GM19372 (cell line): ENCODE measurements at regions not wholly inside any gene's neighbourhood (a gene's known extent, or its start where the extent isn't known, plus 50 kb on each side); places are given as distances from the start of the nearest gene placed in this dataset.
"Not testable (repeated sequence)": the region's sequence is repeated elsewhere in the genome, so short reads cannot be mapped to it uniquely, and the experiment has no call there.

ENCODE experiments used
- ATAC-seq: cut with Tn5 transposase; IDR thresholded peaks from one replicate; pipeline ENCODE4 v1.9.1; 2021; ENCODE audit warnings: mild to moderate bottlenecking, low read depth, moderate library complexity; ENCODE audit not compliant: unreplicated experiment

DNA sequence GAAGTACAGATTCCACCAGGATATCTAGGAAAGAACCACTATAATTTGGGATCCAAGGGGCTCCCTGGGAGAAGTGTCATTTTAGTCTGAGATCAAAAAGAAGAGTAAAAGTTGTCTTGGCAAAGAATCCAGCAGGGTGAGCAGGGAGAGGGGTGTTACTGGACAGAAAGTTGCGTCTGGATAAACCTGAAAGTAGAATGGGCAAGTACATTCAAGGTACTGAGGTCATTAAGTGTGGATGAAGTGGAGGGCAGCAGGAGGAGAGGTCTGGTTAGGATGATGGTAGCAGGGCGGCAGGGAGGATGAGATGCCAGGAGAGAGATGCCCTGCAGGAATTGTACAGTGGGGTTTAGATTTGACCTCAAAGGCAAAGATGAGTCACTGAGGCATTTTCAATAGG, 253.3 kb downstream of the KLF13 start:
- ATAC-seq, result no peak

- no peak for ATAC-seq
Measured at GRCh38 chr15:31584195-31584594, 257.6 kb downstream of the KLF13 start.

DNA sequence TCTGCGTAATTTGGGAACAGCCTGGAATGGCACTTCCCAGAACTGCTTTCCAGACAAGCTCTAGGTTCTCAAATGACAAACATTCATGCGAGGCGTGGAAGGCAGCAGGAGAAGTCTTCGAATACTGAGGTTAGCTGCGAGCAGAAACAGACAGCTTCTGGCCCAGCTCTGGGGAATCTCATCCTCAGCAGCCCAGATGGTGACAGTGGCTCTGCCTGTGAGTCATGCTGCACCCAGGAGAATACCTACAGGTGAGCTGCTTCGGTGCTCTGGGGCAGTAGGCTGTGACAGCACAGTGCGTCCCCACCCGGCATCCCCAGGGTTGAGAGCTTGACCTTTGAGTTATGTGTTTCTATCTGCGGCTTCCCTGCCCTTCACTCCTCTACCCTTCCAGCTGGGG, 258.6 kb downstream of the KLF13 start:
- no peak for ATAC-seq

DNA sequence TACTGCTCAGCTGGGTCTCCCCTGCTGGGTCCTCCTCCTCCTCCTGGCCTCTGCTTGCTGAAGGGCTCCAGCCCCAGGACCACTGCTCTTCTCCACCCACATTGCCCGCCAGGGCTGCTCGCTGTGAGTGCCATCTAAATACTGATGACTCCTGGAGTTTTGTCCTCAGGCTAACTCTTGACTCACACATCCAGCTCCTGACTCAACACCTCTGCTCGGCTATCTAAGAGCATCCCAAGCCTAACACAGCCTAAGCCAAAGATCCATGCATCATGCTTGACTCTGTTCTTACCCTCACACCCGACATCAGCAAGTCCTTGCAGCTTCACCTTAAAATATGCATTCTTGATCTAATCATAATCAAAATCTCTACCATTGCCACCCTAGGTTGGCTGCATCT, 260.2 kb downstream of the KLF13 start:
- ATAC-seq, result no peak

DNA sequence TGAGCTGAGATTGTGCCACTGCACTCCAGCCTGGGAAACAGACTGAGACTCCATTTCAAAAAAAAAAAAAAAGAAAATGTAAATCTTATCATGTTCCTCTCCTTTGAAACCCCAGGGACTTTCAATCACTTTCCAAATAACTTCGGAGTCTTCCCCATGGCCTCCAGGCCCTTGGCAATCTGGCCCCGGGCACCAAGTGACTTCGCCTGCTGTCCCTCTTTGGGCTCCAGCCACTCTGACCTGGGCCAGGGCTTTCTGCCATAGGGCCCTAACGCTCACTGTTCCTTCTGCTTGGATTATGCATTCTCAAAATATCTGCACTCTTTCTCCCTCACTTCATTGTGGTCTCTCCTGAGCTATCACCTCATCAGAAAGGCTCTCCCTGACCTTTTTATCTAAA, 260.9 kb downstream of the KLF13 start:
- ATAC-seq, result no peak

- ATAC-seq, result no peak
Measured at GRCh38 chr15:31590609-31591008, 264.0 kb downstream of the KLF13 start.

GRCh38 chr15:31591908-31592307, 265.3 kb downstream of the KLF13 start:
- no peak for ATAC-seq

DNA sequence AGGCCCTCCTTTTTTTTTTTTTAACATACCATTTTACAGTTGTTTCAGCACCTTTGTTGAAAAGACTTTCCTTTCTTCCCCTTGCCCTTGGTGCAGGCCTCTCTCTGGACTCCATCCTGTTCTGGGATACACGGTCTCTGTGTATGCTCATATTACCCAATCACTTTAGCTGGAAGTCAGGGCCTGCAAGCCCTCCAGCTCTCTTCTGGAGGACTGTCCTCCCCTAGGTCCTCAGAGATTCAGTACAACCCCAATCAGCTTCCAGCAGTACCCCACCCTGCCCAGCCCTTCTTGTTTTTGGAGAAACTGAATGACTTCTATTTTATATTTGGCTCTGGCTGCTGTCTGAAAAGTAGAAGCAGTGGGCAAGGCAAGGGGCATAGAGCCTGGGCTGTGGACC, 270.8 kb downstream of the KLF13 start:
- no peak for ATAC-seq

GRCh38 chr15:31598620-31599019, 272.0 kb downstream of the KLF13 start:
- no peak for ATAC-seq

DNA sequence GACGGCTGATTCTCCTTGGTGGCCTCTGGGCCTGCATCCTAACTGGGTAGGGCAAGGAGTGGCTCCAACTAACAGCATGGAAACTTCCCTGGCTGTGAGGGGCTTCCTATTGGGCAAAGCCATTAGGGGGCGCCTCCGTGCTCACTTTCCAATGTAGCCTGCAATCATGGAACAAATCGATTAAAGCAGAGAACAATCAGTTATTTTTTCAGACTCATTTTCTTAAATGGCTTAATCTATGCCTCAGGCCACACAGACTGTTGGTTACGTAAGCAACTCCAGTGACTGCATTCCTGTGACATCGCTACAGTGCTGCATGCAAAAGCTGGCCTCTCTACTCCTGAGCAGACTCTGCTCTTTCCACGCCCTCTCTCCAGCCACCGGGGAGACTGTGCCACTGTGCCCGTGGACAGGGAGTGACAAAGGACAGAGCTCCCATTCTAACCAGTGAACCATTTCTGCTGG, 278.9 kb downstream of the KLF13 start:
- no peak for ATAC-seq

GRCh38 chr15:31606194-31606669, 279.6 kb downstream of the KLF13 start:
- no peak for ATAC-seq

GRCh38 chr15:31606931-31607497, 280.4 kb downstream of the KLF13 start:
- ATAC-seq, result no peak

DNA sequence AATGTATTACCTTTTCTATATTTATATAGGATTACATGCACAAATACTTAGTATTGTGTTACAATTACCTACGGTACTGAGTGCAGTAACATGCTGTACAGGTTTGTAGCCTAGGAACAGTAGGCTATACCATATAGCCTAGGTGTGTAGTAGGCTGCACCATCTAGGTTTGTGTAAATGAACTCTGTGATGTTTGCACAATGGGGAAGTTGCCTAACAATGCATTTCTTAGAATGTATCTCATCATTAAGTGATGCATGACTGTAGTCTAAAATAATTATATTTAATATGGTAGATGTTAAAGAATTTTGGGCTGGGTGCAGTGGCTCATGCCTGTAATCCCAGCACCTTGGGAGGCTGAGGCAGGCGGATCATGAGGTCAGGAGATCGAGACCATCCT, 281.0 kb downstream of the KLF13 start:
- no peak for ATAC-seq

- ATAC-seq, result no peak
Measured at GRCh38 chr15:31609258-31609681, 282.6 kb downstream of the KLF13 start.

DNA sequence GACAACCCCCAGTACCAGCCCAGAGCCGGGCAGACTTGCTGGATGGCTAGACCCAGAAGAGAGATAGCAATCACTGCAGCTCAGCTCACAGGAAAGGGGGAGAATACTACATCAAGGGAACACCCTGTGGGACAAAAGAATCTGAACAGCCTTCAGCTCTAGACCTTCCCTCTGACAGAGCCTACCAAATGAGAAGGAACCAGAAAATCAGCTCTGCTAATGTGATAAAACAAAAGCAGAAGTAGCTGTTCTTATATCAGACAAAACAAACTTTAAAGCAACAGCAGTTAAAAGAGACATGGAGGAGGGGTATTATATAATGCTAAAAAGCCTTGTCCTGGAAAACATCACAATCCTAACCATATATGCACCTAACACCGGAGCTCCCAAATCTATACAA, 283.3 kb downstream of the KLF13 start:
- ATAC-seq, result no peak

GRCh38 chr15:31615643-31616415, 289.2 kb downstream of the KLF13 start:
- ATAC-seq, result no peak

DNA sequence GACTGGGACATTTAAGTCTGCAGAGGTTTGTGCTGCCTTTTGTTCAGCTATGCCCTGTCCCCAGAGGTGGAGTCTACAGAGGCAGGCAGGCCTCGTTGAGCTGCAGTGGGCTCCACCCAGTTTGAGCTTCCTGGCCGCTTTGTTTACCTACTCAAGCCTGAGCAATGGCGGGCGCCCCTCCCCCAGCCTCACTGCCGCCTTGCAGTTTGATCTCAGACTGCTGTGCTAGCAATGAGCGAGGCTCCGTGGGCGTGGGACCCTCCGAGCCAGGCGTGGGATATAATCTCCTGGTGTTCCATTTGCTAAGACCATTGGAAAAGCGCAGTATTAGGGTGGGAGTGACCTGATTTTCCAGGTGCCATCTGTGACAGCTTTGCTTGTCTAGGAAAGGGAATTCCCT, 296.7 kb downstream of the KLF13 start:
- not testable (repeated sequence) for ATAC-seq

DNA sequence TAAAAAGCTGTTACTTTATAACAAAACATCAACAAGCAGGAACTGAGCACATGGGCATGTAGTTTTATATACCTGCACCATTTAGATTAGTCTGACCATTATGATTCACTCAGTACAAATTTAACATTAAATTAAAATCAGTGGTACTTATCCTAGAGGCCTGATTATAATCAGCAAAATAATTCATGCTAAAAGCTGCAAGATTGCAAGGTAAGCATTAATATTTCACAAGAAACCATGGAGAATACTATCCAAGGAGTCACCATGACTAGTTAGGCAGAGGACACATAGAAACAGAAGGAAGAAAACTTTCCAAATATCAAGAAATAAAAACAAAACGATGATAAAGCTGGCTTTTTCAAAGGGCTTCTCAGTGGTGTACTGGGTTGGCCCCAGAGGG, 297.5 kb downstream of the KLF13 start:
- not testable (repeated sequence) for ATAC-seq

- ATAC-seq, result not testable (repeated sequence)
Measured at GRCh38 chr15:31635715-31636114, 309.1 kb downstream of the KLF13 start.

- ATAC-seq, result not testable (repeated sequence)
Measured at GRCh38 chr15:31636911-31637310, 310.3 kb downstream of the KLF13 start.

DNA sequence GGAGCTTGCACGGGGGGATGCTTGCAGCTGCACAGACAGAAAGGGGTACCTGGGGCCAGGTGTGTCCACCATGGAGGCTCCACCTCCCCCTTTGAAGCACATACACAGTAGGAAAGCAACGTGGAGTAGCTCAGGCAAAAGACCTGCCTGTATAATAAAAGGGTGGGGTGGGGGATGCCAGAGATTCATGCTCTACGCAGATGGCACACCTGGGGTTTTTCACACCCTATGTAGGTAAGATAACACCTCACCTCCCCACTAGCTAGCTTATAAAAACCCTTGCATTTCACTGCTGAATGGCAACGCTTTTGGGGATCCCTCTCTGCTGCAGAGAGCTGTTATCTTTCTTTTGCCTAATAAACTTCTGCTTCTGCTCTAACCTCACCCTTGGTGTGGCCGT, 317.3 kb downstream of the KLF13 start:
- not testable (repeated sequence) for ATAC-seq

GRCh38 chr15:31644761-31645160, 318.1 kb downstream of the KLF13 start:
- not testable (repeated sequence) for ATAC-seq
